NCI-H128 (cell line): ENCODE measurements at regions not wholly inside any gene's neighbourhood (a gene's known extent, or its start where the extent isn't known, plus 50 kb on each side); places are given as distances from the start of the nearest gene placed in this dataset.
"Not testable (repeated sequence)": the region's sequence is repeated elsewhere in the genome, so short reads cannot be mapped to it uniquely, and the experiment has no call there.

ENCODE experiments used
- DNase-seq: peaks from one replicate; lab custom pipeline; 2025; ENCODE audit not compliant: unreplicated experiment; lab: John Stamatoyannopoulos, UW

DNA sequence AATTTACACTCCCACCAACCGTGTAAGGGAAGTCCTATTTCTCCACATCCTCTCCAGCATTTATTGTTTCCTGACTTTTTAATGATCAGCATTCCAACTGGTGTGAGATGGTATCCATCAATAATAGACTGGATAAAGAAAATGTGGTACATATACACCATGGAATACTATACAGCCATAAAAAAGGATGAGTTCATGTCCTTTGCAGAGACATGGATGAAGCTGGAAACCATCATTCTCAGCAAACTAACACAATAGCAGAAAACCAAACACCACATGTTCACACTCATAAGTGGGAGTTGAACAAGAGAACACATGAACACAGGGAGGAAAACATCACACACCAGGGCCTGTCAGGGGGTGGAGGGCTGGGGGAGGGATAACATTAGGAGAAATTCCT is 1290.6 kb upstream of the EYS start:
- DNase-seq, result not testable (repeated sequence)

DNA sequence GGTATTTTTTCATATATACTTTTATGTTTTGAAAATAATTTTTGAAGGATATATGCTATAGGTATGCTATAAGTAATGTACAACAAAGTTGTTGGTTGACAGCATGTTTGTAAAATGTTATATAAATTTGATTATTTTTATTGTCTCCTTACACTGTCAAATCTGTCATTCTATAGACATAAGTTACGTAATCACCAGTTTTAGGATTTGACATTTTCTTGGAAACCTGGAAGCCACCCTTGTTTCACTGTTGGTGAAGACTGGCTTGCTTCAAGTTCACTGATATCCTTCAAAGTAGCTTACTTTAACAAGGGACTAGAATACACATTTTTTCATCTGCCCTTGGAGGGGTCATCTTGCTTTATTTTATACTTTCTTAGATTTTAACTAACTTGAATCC is 1288.6 kb upstream of the EYS start:
- DNase-seq, result no peak

DNA sequence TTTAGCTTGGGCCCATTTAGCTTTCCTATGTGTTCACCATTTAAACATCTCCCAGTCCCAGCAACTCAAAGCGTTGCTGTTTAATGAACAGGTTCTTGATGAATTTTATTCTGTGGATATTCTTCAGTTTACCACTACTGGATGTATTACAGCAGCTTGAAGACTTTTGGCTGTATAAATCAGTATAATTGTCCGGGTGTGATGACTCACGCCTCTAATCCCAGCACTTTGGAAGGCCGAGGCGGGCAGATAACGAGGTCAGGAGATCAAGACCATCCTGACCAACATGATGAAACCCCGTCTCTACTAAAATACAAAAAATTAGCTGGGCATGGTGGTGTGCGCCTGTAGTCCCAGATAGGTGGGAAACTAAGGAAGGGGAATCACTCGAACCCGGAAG is 1286.7 kb upstream of the EYS start:
- DNase-seq, result not testable (repeated sequence)

GRCh38 chr6:66993272-66993671 is 1286.2 kb upstream of the EYS start:
- no peak for DNase-seq

GRCh38 chr6:66992660-66993059 is 1285.6 kb upstream of the EYS start:
- DNase-seq, result no peak

DNA sequence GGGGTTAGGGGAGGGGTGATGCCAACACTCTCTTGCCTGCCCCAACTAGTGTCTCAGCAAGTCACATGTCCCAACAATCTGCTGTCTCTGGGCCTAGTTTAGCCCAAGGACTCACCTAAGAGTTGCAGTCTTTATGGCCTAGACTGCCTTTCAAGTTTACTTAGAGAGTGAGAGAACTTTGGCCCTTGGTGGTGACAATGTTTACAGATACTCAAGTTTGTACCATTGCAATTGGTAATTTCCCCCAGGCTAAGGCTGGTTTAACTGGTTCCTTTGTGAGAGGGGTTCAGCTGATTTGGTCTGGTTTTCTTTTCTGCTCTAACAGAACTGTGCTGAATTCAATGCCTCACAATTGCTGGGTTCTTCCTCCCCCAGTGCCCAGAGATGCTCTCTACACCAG is 1279.9 kb upstream of the EYS start:
- no peak for DNase-seq

DNA sequence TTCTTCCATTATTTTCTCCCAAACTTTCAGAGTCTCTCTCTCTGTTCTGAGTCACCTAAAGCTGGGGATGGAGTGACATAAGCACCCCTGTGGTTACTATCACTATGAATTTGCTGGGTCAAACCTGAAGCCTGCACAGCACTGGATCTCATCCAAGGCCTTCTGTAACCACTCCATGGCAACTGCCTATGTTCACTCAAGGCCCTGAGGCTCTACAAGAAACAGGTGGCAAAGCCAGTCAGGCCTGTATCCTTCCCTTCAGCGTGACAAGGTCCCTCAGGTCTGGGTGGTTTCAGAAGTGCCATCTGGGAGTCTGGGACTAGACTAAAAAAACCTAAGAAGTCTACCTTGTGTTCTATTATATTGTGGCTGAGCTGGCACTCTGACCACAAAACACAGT is 1278.8 kb upstream of the EYS start:
- no peak for DNase-seq

- no peak for DNase-seq
Observed at GRCh38 chr6:66970373-66970772, 1263.3 kb upstream of the EYS start.

DNA sequence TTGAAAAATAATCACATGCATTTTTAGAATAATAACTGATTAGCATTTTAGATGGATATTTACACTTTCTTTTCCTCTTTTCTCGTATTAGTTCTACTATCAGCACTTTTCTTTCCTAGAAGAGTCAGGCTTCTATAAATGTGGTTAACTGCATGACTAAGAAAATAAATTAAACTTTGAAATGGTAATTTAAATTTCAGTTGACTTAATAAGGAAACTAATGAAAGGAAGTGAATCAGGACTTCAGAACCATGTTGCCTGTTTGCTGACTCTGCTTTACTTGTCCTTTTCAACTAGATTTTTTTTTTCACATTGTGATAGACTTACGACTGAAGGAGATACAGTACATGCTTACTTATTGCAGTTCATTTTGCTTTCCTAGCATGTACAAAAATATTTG is 1258.2 kb upstream of the EYS start:
- DNase-seq, result no peak

DNA sequence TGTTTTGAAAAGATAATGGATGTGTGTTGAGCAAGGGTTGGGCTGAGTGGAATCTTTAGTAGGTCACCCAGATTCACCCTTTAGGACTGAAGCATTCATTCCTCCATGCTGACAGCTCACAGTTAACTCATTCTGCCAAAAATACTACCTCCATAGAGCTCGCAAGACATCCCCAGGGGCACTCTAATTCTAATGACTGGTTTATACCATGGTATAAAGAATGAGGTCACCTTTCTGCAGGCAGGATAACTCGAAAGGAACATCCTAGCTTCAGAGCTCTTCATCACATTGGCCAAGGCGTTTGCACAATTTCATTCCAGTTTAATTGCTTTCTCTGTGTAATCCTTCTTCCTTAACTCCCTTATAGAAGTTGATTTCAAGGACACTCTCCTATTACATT is 1257.2 kb upstream of the EYS start:
- DNase-seq, result no peak

GRCh38 chr6:66962082-66962481 is 1255.1 kb upstream of the EYS start:
- DNase-seq, result no peak

DNA sequence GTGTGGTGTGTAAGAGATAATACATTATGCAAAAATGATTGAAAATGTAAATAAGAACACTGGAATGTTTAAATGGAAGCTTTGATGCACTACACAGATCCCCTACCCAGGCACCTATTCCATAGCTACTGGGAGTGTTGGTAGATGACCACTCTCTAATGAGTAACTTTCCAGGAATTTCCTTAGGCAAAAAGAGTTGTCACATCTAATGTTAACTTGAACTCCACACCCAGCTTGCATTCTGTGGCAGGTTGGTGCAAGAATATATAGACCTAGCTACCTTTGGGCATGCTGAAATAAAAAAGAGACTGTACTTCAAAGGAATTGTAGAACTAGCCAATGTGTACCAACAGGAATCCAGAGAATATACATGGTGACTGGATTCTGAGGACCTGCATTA is 1254.2 kb upstream of the EYS start:
- no peak for DNase-seq

- no peak for DNase-seq
Observed at GRCh38 chr6:66949191-66949661, 1242.2 kb upstream of the EYS start.

- DNase-seq, result no peak
Observed at GRCh38 chr6:66948106-66948505, 1241.1 kb upstream of the EYS start.

GRCh38 chr6:66940003-66940402 is 1233.0 kb upstream of the EYS start:
- no peak for DNase-seq

DNA sequence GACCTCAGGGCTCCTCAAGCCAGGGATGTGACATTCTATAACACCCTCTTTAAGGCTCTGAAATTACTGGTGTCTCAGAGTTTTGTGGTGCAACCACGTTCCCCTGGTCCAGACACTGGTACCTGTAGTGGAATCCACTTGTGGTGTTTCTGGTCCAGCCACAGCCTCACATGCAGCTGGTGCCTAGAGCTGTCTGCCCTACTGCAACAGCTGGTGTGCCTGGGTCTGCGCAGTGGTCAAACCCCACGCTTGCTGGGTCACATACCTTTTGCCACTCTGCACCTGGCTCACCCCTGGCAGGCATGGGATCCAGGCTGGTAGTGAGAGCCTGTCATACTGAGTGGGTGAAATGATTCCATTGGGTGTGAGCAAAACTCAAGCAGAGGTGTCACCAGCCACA is 1230.2 kb upstream of the EYS start:
- DNase-seq, result no peak

DNA sequence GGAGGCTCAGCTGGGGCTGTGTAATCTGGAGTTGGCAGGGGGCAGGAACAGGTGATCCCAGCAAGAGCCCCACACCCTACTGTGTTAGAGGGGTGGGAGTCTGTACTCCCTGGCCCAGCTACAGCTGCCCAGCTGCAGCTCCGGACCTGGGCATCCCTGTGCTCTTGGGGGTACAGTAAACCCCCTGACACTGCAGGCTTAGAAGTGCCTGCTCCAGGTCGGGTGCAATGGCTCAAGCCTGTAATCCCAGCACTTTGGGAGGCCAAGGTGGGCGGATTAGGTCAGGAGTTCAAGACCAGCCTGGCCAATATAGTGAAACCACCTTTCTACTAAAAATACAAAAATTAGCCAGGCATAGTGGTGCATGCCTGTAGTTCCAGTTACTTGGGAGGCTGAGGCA is 1228.6 kb upstream of the EYS start:
- no peak for DNase-seq

- DNase-seq, result no peak
Observed at GRCh38 chr6:66931787-66932186, 1224.8 kb upstream of the EYS start.

GRCh38 chr6:66930559-66931290 is 1223.7 kb upstream of the EYS start:
- no peak for DNase-seq

GRCh38 chr6:66926060-66926459 is 1219.0 kb upstream of the EYS start:
- no peak for DNase-seq

- DNase-seq, result no peak
Observed at GRCh38 chr6:66913657-66914056, 1206.6 kb upstream of the EYS start.

GRCh38 chr6:66902457-66902856 is 1195.4 kb upstream of the EYS start:
- DNase-seq, result no peak
